Activated T-helper 1 cell treated with Interleukin-2 at 50 U/mL for 16 hours (primary cell): ENCODE measurements at regions not wholly inside any gene's neighbourhood (a gene's known extent, or its start where the extent isn't known, plus 50 kb on each side); places are given as distances from the start of the nearest gene placed in this dataset.

Experiments used
- DNase-seq: peaks from one replicate; pipeline ENCODE4 v3.0.0-alpha.2; 2020; ENCODE audit warnings: low read depth

GRCh38 chr9:81389569-81389993, 299.8 kb downstream of the TLE1 start:
- no peak for DNase-seq

- DNase-seq: no peak
These were observed 300.5 kb downstream of the TLE1 start for GRCh38 chr9:81388831-81389230.

- DNase-seq: no peak
These were observed 301.8 kb downstream of the TLE1 start for GRCh38 chr9:81387360-81388106.

- no peak for DNase-seq
These were observed 304.4 kb downstream of the TLE1 start for GRCh38 chr9:81384911-81385310.

GRCh38 chr9:81382281-81382680, 307.1 kb downstream of the TLE1 start:
- no peak for DNase-seq

- no peak for DNase-seq
These were observed 307.7 kb downstream of the TLE1 start for GRCh38 chr9:81381694-81382093.

GRCh38 chr9:81380504-81381359, 308.6 kb downstream of the TLE1 start:
- no peak for DNase-seq

GRCh38 chr9:81379655-81380054, 309.7 kb downstream of the TLE1 start:
- no peak for DNase-seq

- DNase-seq: no peak
These were observed 311.4 kb downstream of the TLE1 start for GRCh38 chr9:81377921-81378320.

- DNase-seq: no peak
These were observed 312.0 kb downstream of the TLE1 start for GRCh38 chr9:81377320-81377719.

- no peak for DNase-seq
These were observed 313.9 kb downstream of the TLE1 start for GRCh38 chr9:81375187-81376100.

GRCh38 chr9:81374459-81375186, 314.7 kb downstream of the TLE1 start:
- no peak for DNase-seq

GRCh38 chr9:81373294-81373693, 316.1 kb downstream of the TLE1 start:
- DNase-seq: no peak

- DNase-seq: no peak
These were observed 316.6 kb downstream of the TLE1 start for GRCh38 chr9:81372628-81373191.

- no peak for DNase-seq
These were observed 317.5 kb downstream of the TLE1 start for GRCh38 chr9:81371824-81372223.

- DNase-seq: no peak
These were observed 318.7 kb downstream of the TLE1 start for GRCh38 chr9:81370650-81371049.

GRCh38 chr9:81370096-81370495, 319.3 kb downstream of the TLE1 start:
- no peak for DNase-seq

- no peak for DNase-seq
These were observed 320.2 kb downstream of the TLE1 start for GRCh38 chr9:81369121-81369520.

- no peak for DNase-seq
These were observed 325.3 kb downstream of the TLE1 start for GRCh38 chr9:81363916-81364480.

- no peak for DNase-seq
These were observed 328.1 kb downstream of the TLE1 start for GRCh38 chr9:81361296-81361695.

GRCh38 chr9:81351166-81351565, 338.2 kb downstream of the TLE1 start:
- no peak for DNase-seq
